Lung microvascular endothelial cell (primary cell): ENCODE measurements at regions not wholly inside any gene's neighbourhood (a gene's known extent, or its start where the extent isn't known, plus 50 kb on each side); places are given as distances from the start of the nearest gene placed in this dataset.

ENCODE experiments used
- DNase-seq, 2 donors: peaks; one replicate each; pipeline versions ENCODE4 v3.0.0 to v3.0.0-alpha.2; 2010; ENCODE audit warnings: low read depth in 2 of 2

DNA sequence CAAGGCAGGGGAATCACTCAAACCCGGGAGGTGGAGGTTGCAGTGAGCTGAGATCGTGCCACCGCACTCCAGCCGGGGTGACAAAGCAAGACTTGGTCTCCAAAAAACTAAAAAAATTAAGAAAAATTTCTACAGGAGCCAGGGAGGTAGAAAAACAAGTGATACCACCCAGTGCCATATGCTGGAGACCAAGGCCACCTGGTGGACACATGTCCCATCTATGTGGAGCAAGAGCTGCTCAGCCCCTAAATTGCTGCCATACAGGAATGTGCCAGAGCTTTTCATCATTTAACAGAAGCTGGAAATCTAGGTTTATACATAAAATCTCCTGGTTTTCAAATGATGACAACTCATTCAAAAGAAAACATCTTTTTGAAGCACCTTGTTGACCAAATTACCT lies 61.4 kb upstream of the ELK3 start:
- DNase-seq, result peak; percentile 52 to 82

DNA sequence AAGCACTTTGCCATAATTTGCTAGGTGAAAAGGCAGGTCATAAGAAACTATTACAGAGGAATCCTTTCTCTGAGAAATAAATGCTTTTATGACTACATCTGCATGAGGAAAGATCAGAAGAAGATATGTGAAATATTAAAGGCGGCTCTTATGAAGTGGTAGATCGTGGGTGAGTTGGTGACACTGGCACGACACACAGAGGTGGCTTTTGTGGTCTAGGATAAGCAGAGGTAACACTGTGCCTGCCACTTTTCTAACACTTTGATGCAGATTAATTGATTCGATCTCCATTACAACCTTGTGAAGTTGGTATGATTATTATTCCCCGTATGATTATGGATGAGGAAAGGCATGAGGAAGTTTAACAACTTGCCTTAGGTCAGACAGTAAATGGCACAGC lies 60.0 kb upstream of the ELK3 start:
- no peak for DNase-seq

DNA sequence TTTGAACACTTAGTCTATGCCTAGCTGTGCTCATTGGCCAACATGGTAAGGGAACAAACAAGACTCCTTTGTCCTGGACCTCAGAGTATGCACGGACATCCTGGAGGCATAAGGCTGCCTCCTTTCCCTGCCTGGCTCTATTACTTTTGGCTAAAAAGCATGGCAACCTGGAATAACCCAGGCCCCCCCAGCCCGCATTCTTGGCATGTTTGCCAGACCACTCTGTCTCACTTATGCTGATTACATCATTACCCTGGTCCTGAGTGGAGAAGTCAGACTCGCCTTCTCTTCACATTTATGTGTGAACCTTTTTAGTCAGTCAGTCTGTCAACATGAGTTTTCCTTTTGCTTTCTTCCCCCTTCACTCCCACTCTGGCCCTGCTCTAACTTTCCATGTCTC lies 58.0 kb upstream of the ELK3 start:
- DNase-seq, result peak; percentile 46 to 73

DNA sequence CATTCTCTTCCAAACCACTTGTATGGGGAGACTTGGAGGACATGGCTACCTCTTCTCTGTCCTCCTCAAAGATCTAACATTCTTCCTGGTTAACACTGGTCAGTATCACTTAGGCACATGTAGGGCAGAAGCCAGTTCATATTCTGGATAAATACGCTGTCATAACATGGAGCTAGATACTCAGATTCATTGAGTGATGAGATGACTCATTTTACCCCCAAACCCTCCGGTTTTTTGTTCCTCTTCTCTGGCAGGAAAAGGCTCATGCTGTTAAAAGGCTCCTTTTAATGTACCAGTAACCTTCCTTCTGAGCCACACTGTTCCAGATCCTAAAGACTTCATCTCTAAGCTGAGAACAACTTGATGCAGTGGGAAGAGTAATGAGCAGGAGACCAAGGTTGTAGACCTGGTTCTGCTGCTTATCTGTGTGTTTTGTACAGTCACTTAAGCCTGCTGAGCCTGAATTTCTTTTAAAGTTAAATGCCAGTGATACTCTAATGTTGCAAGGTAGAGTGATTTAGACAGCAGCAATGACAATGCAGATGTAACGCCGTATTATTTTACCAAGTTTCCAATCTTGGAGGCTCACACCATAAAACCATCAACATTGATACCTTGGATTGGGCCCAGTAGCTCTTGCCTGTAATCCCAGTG lies 57.3 kb upstream of the ELK3 start:
- peak; percentile 37 to 53 for DNase-seq

DNA sequence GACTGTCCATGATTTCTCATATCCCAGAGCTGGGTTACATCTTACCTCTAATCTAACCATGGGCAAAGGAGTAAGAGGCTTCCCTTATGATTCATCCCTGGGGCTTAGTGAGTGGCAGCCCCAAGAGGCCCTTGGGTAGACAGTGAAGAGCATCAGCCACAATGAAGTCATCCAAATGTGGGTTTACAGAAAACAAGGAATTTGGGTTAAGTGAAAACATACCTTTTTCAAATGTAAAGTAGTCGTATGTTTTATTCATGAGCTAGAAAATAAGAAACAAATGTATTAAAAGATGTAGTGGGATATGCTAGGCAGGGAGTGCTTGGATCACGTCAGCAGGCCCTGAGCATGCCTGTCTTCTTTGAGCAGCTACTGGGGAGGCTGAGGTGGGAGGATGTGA lies 54.0 kb upstream of the ELK3 start:
- DNase-seq, result peak in 1 of 2 donors; percentile 48

DNA sequence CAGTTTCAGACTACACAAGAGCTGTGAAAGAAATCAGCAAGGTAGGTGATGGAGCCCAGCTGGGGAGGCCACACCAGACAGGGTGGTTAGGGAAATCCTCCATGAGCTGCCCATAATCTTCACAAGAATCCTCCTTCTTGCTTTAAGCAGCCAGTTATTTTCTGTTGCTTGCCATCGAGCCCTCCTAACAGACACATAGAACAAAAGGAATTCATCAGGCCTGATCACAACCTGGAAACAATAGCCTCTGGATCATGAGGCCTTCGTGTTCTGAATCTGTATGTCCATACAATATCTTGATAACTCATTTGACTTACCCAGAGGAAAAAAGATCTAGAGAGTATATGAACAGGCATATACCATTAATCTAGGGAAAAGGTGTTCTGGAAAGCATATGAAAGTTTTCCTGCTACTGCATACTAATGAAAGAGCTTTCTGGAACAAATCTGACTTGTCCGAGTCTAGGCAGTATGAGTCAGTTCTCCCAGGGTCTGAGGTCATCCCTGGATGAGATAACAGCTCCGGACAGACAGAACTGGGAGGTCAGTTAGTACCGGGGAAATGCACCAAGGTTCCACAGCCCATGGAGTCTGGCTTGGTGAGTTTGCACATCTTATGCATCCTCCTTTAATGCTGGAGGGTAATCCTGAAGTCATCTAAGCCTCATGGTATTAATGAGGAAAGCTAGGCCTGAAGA lies 52.8 kb upstream of the ELK3 start:
- peak; percentile 90 to 92 for DNase-seq

DNA sequence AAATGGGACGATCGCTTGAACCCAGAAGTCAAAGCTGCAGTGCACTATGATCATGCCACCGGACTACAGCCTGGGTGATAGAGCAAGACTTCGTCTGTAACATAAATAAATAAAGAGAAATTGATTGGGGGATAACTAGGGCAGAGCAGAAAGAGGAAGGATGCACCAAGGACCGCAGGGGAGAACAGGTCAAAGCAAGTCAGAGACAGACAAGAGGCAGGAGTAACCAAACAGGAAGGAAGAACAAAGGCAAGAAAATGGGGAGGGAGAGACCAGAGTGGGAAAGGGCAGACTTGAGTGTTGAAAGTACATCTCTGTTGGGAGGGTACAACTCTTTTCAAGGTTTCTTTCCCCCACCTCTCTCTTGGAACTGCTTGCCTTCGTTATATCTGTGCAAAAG lies 50.8 kb upstream of the ELK3 start:
- no peak for DNase-seq

DNA sequence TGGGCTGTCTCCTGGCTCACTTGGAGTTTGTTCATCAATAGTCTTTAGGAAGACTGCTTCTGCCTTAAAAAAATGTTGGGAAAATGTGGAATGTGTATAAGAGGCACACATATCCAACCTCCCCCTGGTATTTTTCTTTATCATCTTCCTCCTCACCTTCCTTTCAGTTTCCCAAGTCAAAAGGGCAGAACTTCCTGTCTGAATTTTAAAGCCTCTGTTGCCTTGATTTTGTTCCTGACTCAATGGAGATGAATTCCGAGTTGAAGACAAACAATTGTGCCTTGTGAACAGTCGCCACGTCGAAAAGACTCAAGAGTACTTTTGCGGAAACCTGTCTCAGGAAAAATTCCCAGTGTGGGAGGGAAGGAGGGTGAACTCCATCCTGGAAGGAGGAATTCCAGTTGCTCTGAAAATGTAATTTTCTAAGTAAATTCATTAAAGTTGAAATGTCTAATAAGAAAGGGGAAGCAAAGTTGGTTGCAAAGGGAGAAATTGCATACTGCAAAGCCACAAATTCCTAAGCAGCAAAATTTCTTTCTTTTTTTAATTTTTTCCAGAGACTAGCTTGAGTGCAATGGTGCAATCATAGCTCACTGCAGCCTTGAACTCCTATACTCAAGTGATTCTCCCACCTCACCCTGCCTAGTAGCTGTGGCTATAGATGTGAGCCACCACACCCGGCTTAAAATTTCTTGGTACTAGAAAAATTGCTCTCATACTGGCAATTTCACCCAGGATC lies 50.2 kb upstream of the ELK3 start:
- peak; percentile 44 to 88 for DNase-seq
